Hepatocyte (in vitro differentiated cells): ENCODE measurements at regions not wholly inside any gene's neighbourhood (a gene's known extent, or its start where the extent isn't known, plus 50 kb on each side); places are given as distances from the start of the nearest gene placed in this dataset.

Experiments
- DNase-seq: peaks from one replicate; pipeline ENCODE4 v3.0.0-alpha.2; 2016; ENCODE audit warnings: low spot score
- H2AFZ ChIP-seq: fragments of 200-600 bp; sonication (generic); 2 replicates; pipeline ENCODE4 v1.6.0; 2016; ENCODE audit warnings: antibody characterized with exemption, mild to moderate bottlenecking
- H3K27ac ChIP-seq: fragments of 200-600 bp; sonication (generic); 2 replicates; pipeline ENCODE4 v1.5.1; 2016; ENCODE audit warnings: mild to moderate bottlenecking
- H3K27me3 ChIP-seq: fragments of 200-600 bp; sonication (generic); 2 replicates; pipeline ENCODE4 v1.6.1; 2016
- H3K36me3 ChIP-seq: fragments of 200-600 bp; sonication (generic); replicated peaks from 2 replicates; pipeline ENCODE4 v1.5.1; 2016; ENCODE audit warnings: low read depth; ENCODE audit not compliant: insufficient read depth
- H3K4me1 ChIP-seq: fragments of 200-600 bp; sonication (generic); 2 replicates; pipeline ENCODE4 v1.5.1; 2016; ENCODE audit warnings: mild to moderate bottlenecking, moderate library complexity; ENCODE audit not compliant: insufficient read depth
- H3K4me2 ChIP-seq: fragments of 200-600 bp; sonication (generic); 2 replicates; pipeline ENCODE4 v1.6.0; 2016
- H3K4me3 ChIP-seq: fragments of 200-600 bp; sonication (generic); 2 replicates; pipeline ENCODE4 v1.5.1; 2016; ENCODE audit warnings: mild to moderate bottlenecking
- H3K79me2 ChIP-seq: fragments of 200-600 bp; sonication (generic); 2 replicates; pipeline ENCODE4 v1.6.0; 2017; ENCODE audit warnings: mild to moderate bottlenecking
- H3K9me2 ChIP-seq: fragments of 200-600 bp; sonication (generic); replicated peaks from 2 replicates; pipeline ENCODE4 v1.6.0; 2017; ENCODE audit warnings: mild to moderate bottlenecking; ENCODE audit not compliant: insufficient read depth
- H3K9me3 ChIP-seq: fragments of 200-600 bp; sonication (generic); 2 replicates; pipeline ENCODE4 v1.5.1; 2016; ENCODE audit warnings: low read depth, mild to moderate bottlenecking
- H4K20me1 ChIP-seq: fragments of 200-600 bp; sonication (generic); 2 replicates; pipeline ENCODE4 v1.6.0; 2016; ENCODE audit warnings: mild to moderate bottlenecking; ENCODE audit not compliant: insufficient read depth, poor library complexity, severe bottlenecking
- EZH2 ChIP-seq: fragments of 200-600 bp; sonication (generic); IDR thresholded peaks from 2 replicates; pipeline ENCODE4 v1.6.1; 2016; ENCODE audit warnings: antibody characterized with exemption, mild to moderate bottlenecking, borderline replicate concordance
- EZH2phosphoT487 ChIP-seq: fragments of 200-600 bp; sonication (generic); IDR thresholded peaks from one replicate; pipeline ENCODE4 v1.6.1; 2018; ENCODE audit warnings: antibody characterized with exemption, mild to moderate bottlenecking, low read depth, moderate library complexity; ENCODE audit not compliant: unreplicated experiment, severe bottlenecking
- WGBS: methylation state at CpG from one replicate; pipeline ENCODE4 v1.1.6; 2016; ENCODE audit warnings: low lambda C conversion rate; ENCODE audit errors: missing lambda C conversion rate; 5-methylcytosine and 5-hydroxymethylcytosine counted together
- TF ChIP-seq, protein P1 (sequence below): fragments of 200-600 bp; sonication (generic); IDR thresholded peaks from 2 replicates; pipeline ENCODE4 v1.5.1; 2016; ENCODE audit warnings: antibody characterized with exemption, mild to moderate bottlenecking; ENCODE audit not compliant: poor library complexity

DNA sequence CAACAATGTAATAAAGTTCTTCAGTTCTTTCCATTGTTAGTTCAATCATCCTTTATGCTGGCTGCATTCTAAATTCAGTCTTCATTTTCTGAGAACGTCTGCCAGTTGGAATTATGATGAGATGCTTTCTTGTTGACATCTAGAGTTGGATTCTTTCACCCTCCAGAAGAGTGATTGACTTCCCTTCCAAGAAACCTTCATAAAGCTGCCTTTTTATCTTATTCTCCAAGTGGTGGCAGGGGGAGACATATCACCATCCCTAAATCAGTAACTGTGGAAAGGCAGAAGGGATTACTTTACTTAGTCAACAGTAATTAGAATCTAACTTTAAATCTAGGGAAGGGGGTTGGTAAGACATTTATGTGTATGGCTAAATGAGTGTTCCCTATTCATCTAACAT lies 86.8 kb upstream of the GULP1 start:
- Histone ChIP-seq H3K4me3 (no peak overlapping the region), H3K4me1 (no peaks in the 10 kb centered on the region), H3K79me2 (no peaks in the 10 kb centered on the region), H3K27me3 (no peaks in the 10 kb centered on the region), H3K9me2 (no peaks in the 10 kb centered on the region), H3K4me2 (no peak overlapping the region), H3K36me3 (no peaks in the 10 kb centered on the region), H2AFZ (no peak overlapping the region), H3K27ac (no peak overlapping the region), H4K20me1 (no peaks in the 10 kb centered on the region), H3K9me3 (no peaks in the 10 kb centered on the region)
- WGBS = 53% methylated on average over 1 of the region's 1 CpG
- TF ChIP-seq EZH2phosphoT487 (no peak), EZH2 (no peak)
- TF ChIP-seq, protein P1, sequence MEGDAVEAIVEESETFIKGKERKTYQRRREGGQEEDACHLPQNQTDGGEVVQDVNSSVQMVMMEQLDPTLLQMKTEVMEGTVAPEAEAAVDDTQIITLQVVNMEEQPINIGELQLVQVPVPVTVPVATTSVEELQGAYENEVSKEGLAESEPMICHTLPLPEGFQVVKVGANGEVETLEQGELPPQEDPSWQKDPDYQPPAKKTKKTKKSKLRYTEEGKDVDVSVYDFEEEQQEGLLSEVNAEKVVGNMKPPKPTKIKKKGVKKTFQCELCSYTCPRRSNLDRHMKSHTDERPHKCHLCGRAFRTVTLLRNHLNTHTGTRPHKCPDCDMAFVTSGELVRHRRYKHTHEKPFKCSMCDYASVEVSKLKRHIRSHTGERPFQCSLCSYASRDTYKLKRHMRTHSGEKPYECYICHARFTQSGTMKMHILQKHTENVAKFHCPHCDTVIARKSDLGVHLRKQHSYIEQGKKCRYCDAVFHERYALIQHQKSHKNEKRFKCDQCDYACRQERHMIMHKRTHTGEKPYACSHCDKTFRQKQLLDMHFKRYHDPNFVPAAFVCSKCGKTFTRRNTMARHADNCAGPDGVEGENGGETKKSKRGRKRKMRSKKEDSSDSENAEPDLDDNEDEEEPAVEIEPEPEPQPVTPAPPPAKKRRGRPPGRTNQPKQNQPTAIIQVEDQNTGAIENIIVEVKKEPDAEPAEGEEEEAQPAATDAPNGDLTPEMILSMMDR = no peak
- DNase-seq = no peak

GRCh38 chr2:188207554-188207953 lies 84.1 kb upstream of the GULP1 start:
- Histone ChIP-seq H3K4me2 (no peak overlapping the region), H3K79me2 (no peaks in the 10 kb centered on the region), H4K20me1 (no peaks in the 10 kb centered on the region), H3K36me3 (no peaks in the 10 kb centered on the region), H3K4me1 (no peaks in the 10 kb centered on the region), H3K27me3 (no peaks in the 10 kb centered on the region), H3K27ac (no peak overlapping the region), H2AFZ (no peak overlapping the region), H3K4me3 (no peak overlapping the region), H3K9me3 (no peaks in the 10 kb centered on the region), H3K9me2 (no peaks in the 10 kb centered on the region)
- TF ChIP-seq EZH2phosphoT487 (no peak), EZH2 (no peak)
- TF ChIP-seq, protein P1 = no peak
- no peak for DNase-seq
- WGBS = 93% methylated on average over 6 of the region's 7 CpGs

DNA sequence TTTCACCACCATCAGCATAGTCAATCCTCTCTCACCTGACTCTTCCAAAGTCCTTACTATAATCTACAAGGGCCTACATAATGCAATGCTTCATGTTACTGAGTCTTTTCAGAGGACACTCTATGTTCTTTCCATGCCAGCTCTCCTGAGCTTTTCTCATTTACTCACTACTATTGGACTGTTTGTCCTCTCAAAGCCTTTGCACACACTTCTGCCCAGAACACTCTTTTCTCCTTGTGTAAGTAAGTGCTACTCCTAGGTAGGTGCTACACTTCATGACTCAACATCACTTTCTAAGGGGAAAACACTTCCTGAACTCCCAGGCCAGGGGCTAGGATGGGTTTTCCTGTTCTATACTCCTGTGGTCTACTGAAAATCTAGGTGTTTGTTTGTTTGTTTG lies 82.5 kb upstream of the GULP1 start:
- Histone ChIP-seq H3K27ac (no peak overlapping the region), H3K36me3 (no peaks in the 10 kb centered on the region), H3K4me1 (no peaks in the 10 kb centered on the region), H3K4me3 (no peak overlapping the region), H3K79me2 (no peaks in the 10 kb centered on the region), H3K9me3 (no peaks in the 10 kb centered on the region), H2AFZ (no peak overlapping the region), H4K20me1 (no peaks in the 10 kb centered on the region), H3K27me3 (no peaks in the 10 kb centered on the region), H3K4me2 (no peak overlapping the region), H3K9me2 (no peaks in the 10 kb centered on the region)
- DNase-seq = no peak
- TF ChIP-seq, protein P1 = no peak
- TF ChIP-seq EZH2phosphoT487 = no peak
- no peak for TF ChIP-seq EZH2

DNA sequence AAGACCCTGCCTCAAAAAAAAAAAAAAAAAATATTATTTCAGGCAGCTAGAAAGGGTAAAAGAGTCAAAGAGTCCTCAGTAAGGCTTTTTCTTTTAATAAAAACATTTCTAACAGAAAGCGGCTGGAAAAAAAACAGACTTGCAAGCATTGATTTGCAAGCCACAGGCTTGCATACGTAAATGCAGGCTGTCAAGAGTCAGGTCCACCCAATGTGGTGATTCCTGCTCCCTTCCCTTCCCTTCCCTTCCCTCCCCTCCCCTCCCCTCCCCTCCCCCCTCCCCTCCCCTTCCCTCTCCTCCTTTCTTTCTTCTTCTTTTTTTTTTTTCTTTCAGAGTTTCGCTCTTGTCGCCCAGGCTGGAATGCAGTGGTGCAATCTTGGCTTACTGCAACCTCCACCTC lies 74.4 kb upstream of the GULP1 start:
- Histone ChIP-seq H3K36me3 (no peaks in the 10 kb centered on the region), H4K20me1 (no peaks in the 10 kb centered on the region), H3K4me3 (no peak overlapping the region), H2AFZ (no peak overlapping the region), H3K9me3 (no peaks in the 10 kb centered on the region), H3K9me2 (no peaks in the 10 kb centered on the region), H3K27ac (no peak overlapping the region), H3K4me2 (no peak overlapping the region), H3K79me2 (no peaks in the 10 kb centered on the region), H3K4me1 (no peaks in the 10 kb centered on the region), H3K27me3 (no peaks in the 10 kb centered on the region)
- no peak for DNase-seq
- 97% methylated on average over 3 of the region's 4 CpGs for WGBS
- TF ChIP-seq EZH2 (no peak), EZH2phosphoT487 (no peak)
- TF ChIP-seq, protein P1 = no peak
